ENCODE measurements at regions not wholly inside any gene's neighbourhood (a gene's known extent, or its start where the extent isn't known, plus 50 kb on each side); places are given as distances from the start of the nearest gene placed in this dataset.

DNA sequence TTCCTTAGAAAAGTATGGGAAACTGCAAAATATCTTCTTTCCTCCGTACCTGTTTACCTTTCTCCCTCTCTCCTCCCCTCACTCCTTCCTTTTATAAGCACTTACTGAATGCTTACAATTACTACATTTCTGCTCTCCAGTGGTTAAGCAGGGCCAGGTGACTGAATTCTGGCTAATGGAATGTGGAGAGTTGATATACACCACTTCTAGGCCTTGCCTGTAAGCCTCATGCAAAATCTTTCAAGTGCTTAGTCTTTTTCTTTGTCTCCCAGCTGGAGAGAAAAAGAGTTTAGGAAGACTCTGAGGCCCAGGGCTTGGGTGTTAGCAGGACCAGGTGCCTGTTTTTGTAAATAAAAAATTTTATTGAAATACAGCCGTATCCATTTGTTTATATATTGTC lies 77.7 kb upstream of the CACNA1E start:
- Histone ChIP-seq H3K9me1 (ENCODE audit: control insufficient read depth, extremely low read depth, insufficient read depth, low read length) (no peaks in the 10 kb centered on the region), H4K20me1 (ENCODE audit: control insufficient read depth, extremely low read depth, insufficient read depth, low read length) (no peaks in the 10 kb centered on the region), H3K9ac (ENCODE audit: control insufficient read depth, extremely low read depth, insufficient read depth, low read length) (no peak overlapping the region), H2AFZ (ENCODE audit: control insufficient read depth, low read length) (no peak overlapping the region), H3K27ac (ENCODE audit: control insufficient read depth, insufficient read depth, low read length) (no peak overlapping the region), H3K4me2 (ENCODE audit: control insufficient read depth, extremely low read depth, insufficient read depth, low read depth, low read length) (no peak overlapping the region), H3K4me1 (ENCODE audit: control insufficient read depth, extremely low read depth, insufficient read depth, low read length) (peaks cover 2% of the 10 kb centered on the region), H3K9me3 (ENCODE audit: control insufficient read depth, low read depth, low read length) (no peaks in the 10 kb centered on the region), H3K79me2 (ENCODE audit: control insufficient read depth, insufficient read depth, low read length) (no peaks in the 10 kb centered on the region), H3K4me3 (ENCODE audit: control insufficient read depth in 2 of 3, extremely low read depth in 1 of 3, insufficient read depth in 2 of 3, low read depth in 1 of 3, low read length in 3 of 3) (no peak overlapping the region), H3K36me3 (ENCODE audit: control insufficient read depth in 2 of 2, extremely low read depth in 1 of 2, insufficient read depth in 2 of 2, low read length in 2 of 2) (no peaks in the 10 kb centered on the region), H3K27me3 (ENCODE audit: control insufficient read depth, extremely low read depth, insufficient read depth, low read length) (peaks cover 3% of the 10 kb centered on the region)
- FAIRE-seq (no peak), DNase-seq (ENCODE audit: low read depth, low spot score) (no peak)
- dilution Hi-C loops (cut with MboI; ENCODE audit: extremely low pct_ligation_motif_present, low sequenced_read_pairs): loop anchor here (25.0 kb wide), 2 partner anchors 93 to 193 kb away; no protein-coding TSS in a partner anchor
- no peak for TF ChIP-seq EZH2 (IDR thresholded peaks at IDR 0.05; ENCODE audit: low read length)
- TF ChIP-seq, protein P1, sequence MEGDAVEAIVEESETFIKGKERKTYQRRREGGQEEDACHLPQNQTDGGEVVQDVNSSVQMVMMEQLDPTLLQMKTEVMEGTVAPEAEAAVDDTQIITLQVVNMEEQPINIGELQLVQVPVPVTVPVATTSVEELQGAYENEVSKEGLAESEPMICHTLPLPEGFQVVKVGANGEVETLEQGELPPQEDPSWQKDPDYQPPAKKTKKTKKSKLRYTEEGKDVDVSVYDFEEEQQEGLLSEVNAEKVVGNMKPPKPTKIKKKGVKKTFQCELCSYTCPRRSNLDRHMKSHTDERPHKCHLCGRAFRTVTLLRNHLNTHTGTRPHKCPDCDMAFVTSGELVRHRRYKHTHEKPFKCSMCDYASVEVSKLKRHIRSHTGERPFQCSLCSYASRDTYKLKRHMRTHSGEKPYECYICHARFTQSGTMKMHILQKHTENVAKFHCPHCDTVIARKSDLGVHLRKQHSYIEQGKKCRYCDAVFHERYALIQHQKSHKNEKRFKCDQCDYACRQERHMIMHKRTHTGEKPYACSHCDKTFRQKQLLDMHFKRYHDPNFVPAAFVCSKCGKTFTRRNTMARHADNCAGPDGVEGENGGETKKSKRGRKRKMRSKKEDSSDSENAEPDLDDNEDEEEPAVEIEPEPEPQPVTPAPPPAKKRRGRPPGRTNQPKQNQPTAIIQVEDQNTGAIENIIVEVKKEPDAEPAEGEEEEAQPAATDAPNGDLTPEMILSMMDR (optimal IDR thresholded peaks at IDR 0.05 in 1 of 3, IDR thresholded peaks at IDR 0.05 in 1 of 3, conservative IDR thresholded peaks at IDR 0.05 in 1 of 3; ENCODE audit: extremely low read depth in 1 of 3, insufficient read depth in 2 of 3, low read length in 3 of 3): no peak

- DNase-seq (ENCODE audit: low read depth, low spot score) (no peak), FAIRE-seq (no peak)
- H3K9me3 ChIP-seq (ENCODE audit: control insufficient read depth, low read depth, low read length): no peaks in the 10 kb centered on the region
- no peaks in the 10 kb centered on the region for H3K9me1 ChIP-seq (ENCODE audit: control insufficient read depth, extremely low read depth, insufficient read depth, low read length)
- no peak overlapping the region for H3K4me2 ChIP-seq (ENCODE audit: control insufficient read depth, extremely low read depth, insufficient read depth, low read depth, low read length)
- H3K4me1 ChIP-seq (ENCODE audit: control insufficient read depth, extremely low read depth, insufficient read depth, low read length): peaks cover 2% of the 10 kb centered on the region
- no peaks in the 10 kb centered on the region for H4K20me1 ChIP-seq (ENCODE audit: control insufficient read depth, extremely low read depth, insufficient read depth, low read length)
- no peak overlapping the region for H3K4me3 ChIP-seq (ENCODE audit: control insufficient read depth in 2 of 3, extremely low read depth in 1 of 3, insufficient read depth in 2 of 3, low read depth in 1 of 3, low read length in 3 of 3)
- no peaks in the 10 kb centered on the region for H3K79me2 ChIP-seq (ENCODE audit: control insufficient read depth, insufficient read depth, low read length)
- H3K9ac ChIP-seq (ENCODE audit: control insufficient read depth, extremely low read depth, insufficient read depth, low read length): no peak overlapping the region
- dilution Hi-C loops (cut with MboI; ENCODE audit: extremely low pct_ligation_motif_present, low sequenced_read_pairs): loop anchor here (25.0 kb wide), 2 partner anchors 95 to 195 kb away; no protein-coding TSS in a partner anchor
- H2AFZ ChIP-seq (ENCODE audit: control insufficient read depth, low read length): no peak overlapping the region
- H3K36me3 ChIP-seq (ENCODE audit: control insufficient read depth in 2 of 2, extremely low read depth in 1 of 2, insufficient read depth in 2 of 2, low read length in 2 of 2): no peaks in the 10 kb centered on the region
- no peak for TF ChIP-seq EZH2 (IDR thresholded peaks at IDR 0.05; ENCODE audit: low read length)
- H3K27ac ChIP-seq (ENCODE audit: control insufficient read depth, insufficient read depth, low read length): no peak overlapping the region
- no peaks in the 10 kb centered on the region for H3K27me3 ChIP-seq (ENCODE audit: control insufficient read depth, extremely low read depth, insufficient read depth, low read length)
These were observed 76.3 kb upstream of the CACNA1E start for GRCh38 chr1:181406989-181407388.

DNA sequence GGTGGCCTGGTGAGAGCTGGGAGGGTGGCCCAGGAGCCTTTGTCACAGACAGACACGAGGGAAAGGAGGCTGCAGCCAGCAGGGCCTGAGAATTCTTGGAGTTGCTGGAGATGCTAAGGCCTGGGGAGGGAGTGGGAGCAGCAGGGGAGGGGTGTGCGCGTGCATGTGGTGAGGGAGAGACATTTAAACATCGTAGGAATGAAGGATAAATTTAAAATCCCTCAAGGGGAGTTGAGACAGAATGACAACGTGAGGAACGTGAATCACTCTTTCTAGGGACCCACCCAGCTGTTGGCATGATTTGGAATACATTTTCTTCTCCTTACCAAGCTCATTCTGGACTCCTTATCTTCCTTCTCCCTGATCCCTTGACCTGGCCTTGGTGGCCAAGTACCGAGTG lies 73.3 kb upstream of the CACNA1E start:
- Histone ChIP-seq H3K36me3 (ENCODE audit: control insufficient read depth in 2 of 2, extremely low read depth in 1 of 2, insufficient read depth in 2 of 2, low read length in 2 of 2) (no peaks in the 10 kb centered on the region), H2AFZ (ENCODE audit: control insufficient read depth, low read length) (no peak overlapping the region), H3K9ac (ENCODE audit: control insufficient read depth, extremely low read depth, insufficient read depth, low read length) (no peak overlapping the region), H3K4me3 (ENCODE audit: control insufficient read depth in 2 of 3, extremely low read depth in 1 of 3, insufficient read depth in 2 of 3, low read depth in 1 of 3, low read length in 3 of 3) (no peak overlapping the region), H3K27ac (ENCODE audit: control insufficient read depth, insufficient read depth, low read length) (no peak overlapping the region), H3K9me3 (ENCODE audit: control insufficient read depth, low read depth, low read length) (no peaks in the 10 kb centered on the region), H3K4me2 (ENCODE audit: control insufficient read depth, extremely low read depth, insufficient read depth, low read depth, low read length) (no peak overlapping the region), H3K4me1 (ENCODE audit: control insufficient read depth, extremely low read depth, insufficient read depth, low read length) (peaks cover 2% of the 10 kb centered on the region), H3K9me1 (ENCODE audit: control insufficient read depth, extremely low read depth, insufficient read depth, low read length) (no peaks in the 10 kb centered on the region), H3K27me3 (ENCODE audit: control insufficient read depth, extremely low read depth, insufficient read depth, low read length) (no peaks in the 10 kb centered on the region), H4K20me1 (ENCODE audit: control insufficient read depth, extremely low read depth, insufficient read depth, low read length) (no peaks in the 10 kb centered on the region), H3K79me2 (ENCODE audit: control insufficient read depth, insufficient read depth, low read length) (no peaks in the 10 kb centered on the region)
- FAIRE-seq (no peak), DNase-seq (ENCODE audit: low read depth, low spot score) (no peak)
- TF ChIP-seq EZH2 (IDR thresholded peaks at IDR 0.05; ENCODE audit: low read length): no peak
- TF ChIP-seq, protein P1 (optimal IDR thresholded peaks at IDR 0.05 in 1 of 3, IDR thresholded peaks at IDR 0.05 in 1 of 3, conservative IDR thresholded peaks at IDR 0.05 in 1 of 3; ENCODE audit: extremely low read depth in 1 of 3, insufficient read depth in 2 of 3, low read length in 3 of 3): no peak
- dilution Hi-C loops (cut with MboI; ENCODE audit: extremely low pct_ligation_motif_present, low sequenced_read_pairs): loop anchor here (25.0 kb wide), 2 partner anchors 98 to 198 kb away; no protein-coding TSS in a partner anchor
